ENCODE measurements at regions not wholly inside any gene's neighbourhood (a gene's known extent, or its start where the extent isn't known, plus 50 kb on each side); places are given as distances from the start of the nearest gene placed in this dataset.

DNA sequence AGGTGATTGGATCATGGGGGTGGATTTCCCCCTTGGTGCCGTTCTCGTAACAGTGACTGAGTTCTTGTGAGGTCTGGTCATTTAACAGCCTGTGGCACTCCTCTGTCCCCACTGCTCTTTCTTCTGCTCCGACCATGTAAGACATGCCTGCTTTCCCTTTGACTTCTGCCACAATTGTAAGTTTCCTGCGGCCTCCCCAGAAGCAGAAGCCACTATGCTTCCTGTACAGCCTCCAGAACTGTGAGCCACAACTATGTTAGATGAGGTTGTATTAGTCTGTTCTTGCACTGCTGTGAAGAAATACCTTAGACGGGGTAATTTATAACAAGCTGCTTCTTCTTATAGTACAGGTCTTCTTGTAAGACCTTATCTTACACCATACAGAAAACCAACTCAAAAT is 241.7 kb upstream of the KLF14 start:
- Histone ChIP-seq H3K9me3 (ENCODE audit: control insufficient read depth, insufficient read depth, low read depth, low read length) (no peaks in the 10 kb centered on the region), H3K4me3 (replicated peaks in 1 of 4; ENCODE audit: control extremely low read depth in 1 of 4, insufficient read depth in 1 of 4, low read depth in 3 of 4, low read length in 4 of 4) (no peak overlapping the region), H3K4me2 (ENCODE audit: extremely low read depth, insufficient read depth, low read length) (no peak overlapping the region), H3K36me3 (ENCODE audit: control insufficient read depth, insufficient read depth, low read length) (no peaks in the 10 kb centered on the region), H3K27me3 (ENCODE audit: control insufficient read depth, insufficient read depth, low read length) (no peaks in the 10 kb centered on the region), H3K4me1 (ENCODE audit: control insufficient read depth, extremely low read depth, insufficient read depth, low read length) (no peaks in the 10 kb centered on the region), H3K9ac (ENCODE audit: insufficient read depth, low read length) (no peak overlapping the region), H2AFZ (ENCODE audit: low read length) (no peak overlapping the region), H4K20me1 (ENCODE audit: control insufficient read depth, extremely low read depth, insufficient read depth, low read length) (no peaks in the 10 kb centered on the region), H3K79me2 (ENCODE audit: control insufficient read depth, insufficient read depth, low read length) (peaks cover 2% of the 10 kb centered on the region), H3K27ac (ENCODE audit: insufficient read depth, low read length) (no peak overlapping the region)
- TF ChIP-seq, protein P1, sequence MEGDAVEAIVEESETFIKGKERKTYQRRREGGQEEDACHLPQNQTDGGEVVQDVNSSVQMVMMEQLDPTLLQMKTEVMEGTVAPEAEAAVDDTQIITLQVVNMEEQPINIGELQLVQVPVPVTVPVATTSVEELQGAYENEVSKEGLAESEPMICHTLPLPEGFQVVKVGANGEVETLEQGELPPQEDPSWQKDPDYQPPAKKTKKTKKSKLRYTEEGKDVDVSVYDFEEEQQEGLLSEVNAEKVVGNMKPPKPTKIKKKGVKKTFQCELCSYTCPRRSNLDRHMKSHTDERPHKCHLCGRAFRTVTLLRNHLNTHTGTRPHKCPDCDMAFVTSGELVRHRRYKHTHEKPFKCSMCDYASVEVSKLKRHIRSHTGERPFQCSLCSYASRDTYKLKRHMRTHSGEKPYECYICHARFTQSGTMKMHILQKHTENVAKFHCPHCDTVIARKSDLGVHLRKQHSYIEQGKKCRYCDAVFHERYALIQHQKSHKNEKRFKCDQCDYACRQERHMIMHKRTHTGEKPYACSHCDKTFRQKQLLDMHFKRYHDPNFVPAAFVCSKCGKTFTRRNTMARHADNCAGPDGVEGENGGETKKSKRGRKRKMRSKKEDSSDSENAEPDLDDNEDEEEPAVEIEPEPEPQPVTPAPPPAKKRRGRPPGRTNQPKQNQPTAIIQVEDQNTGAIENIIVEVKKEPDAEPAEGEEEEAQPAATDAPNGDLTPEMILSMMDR (conservative IDR thresholded peaks at IDR 0.05 in 1 of 2, IDR thresholded peaks at IDR 0.05 in 1 of 2; ENCODE audit: low read depth in 1 of 2, low read length in 2 of 2), result no peak
- TF ChIP-seq EZH2 (IDR thresholded peaks at IDR 0.05; ENCODE audit: low read length, missing control alignments), result no peak
- no peak for DNase-seq (ENCODE audit: low read depth in 2 of 2)

DNA sequence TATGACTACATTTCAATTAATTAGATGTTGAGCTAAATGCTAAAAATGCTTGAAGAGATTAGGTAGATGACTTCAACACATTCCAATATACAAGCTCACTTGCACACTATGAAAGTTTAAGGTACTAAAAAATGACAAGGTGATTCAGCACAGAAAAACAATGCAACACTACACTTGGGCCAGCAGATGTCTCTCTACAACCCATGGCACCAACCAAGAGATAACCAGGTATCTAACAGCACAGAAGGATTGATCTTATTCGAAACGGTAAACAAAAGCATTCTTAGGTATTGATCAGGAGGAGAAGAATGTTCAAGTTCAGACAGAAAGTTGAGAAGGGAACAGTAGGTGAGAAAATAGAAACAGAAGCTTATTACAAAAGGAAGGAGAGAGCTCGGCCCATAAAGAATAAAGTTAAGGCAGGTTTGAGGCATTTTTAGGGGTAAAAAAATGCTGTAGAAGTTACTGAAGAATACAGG is 248.2 kb upstream of the KLF14 start:
- no peaks in the 10 kb centered on the region for H3K27me3 ChIP-seq (ENCODE audit: control insufficient read depth, insufficient read depth, low read length)
- DNase-seq (ENCODE audit: low read depth in 2 of 2), result peak; percentile 55 to 60
- TF ChIP-seq, protein P1 (conservative IDR thresholded peaks at IDR 0.05 in 1 of 2, IDR thresholded peaks at IDR 0.05 in 1 of 2; ENCODE audit: low read depth in 1 of 2, low read length in 2 of 2), result peak; percentile 41 to 73
- no peak for TF ChIP-seq EZH2 (IDR thresholded peaks at IDR 0.05; ENCODE audit: low read length, missing control alignments)
- H3K4me1 ChIP-seq (ENCODE audit: control insufficient read depth, extremely low read depth, insufficient read depth, low read length), result peaks cover 7% of the 10 kb centered on the region
- H3K79me2 ChIP-seq (ENCODE audit: control insufficient read depth, insufficient read depth, low read length), result peaks cover 23% of the 10 kb centered on the region
- H3K36me3 ChIP-seq (ENCODE audit: control insufficient read depth, insufficient read depth, low read length), result no peaks in the 10 kb centered on the region
- no peaks in the 10 kb centered on the region for H4K20me1 ChIP-seq (ENCODE audit: control insufficient read depth, extremely low read depth, insufficient read depth, low read length)
- no peak overlapping the region for H2AFZ ChIP-seq (ENCODE audit: low read length)
- no peak overlapping the region for H3K9ac ChIP-seq (ENCODE audit: insufficient read depth, low read length)
- H3K27ac ChIP-seq (ENCODE audit: insufficient read depth, low read length), result no peak overlapping the region
- H3K9me3 ChIP-seq (ENCODE audit: control insufficient read depth, insufficient read depth, low read depth, low read length), result no peaks in the 10 kb centered on the region
- no peak overlapping the region for H3K4me3 ChIP-seq (replicated peaks in 1 of 4; ENCODE audit: control extremely low read depth in 1 of 4, insufficient read depth in 1 of 4, low read depth in 3 of 4, low read length in 4 of 4)
- H3K4me2 ChIP-seq (ENCODE audit: extremely low read depth, insufficient read depth, low read length), result no peak overlapping the region

DNA sequence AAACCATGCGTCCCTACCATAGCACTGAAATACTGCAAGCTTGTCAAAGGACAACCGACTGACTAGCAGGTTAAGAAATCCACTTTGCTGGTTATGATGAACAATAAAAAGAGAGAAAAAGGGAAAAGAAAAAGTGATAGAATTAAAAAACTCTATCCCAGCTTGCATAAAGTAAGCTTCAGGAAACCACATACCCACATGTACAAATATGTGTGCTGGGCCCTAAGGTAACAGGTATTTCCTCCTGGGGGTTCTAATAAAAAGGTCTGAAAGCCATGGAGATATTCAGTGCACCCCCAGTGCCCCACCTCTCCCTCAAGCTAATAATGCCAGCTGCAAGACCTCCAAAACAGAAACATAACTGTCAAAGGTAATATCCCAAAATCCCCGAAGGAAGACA is 248.6 kb upstream of the KLF14 start:
- H3K9ac ChIP-seq (ENCODE audit: insufficient read depth, low read length), result no peak overlapping the region
- no peaks in the 10 kb centered on the region for H3K27me3 ChIP-seq (ENCODE audit: control insufficient read depth, insufficient read depth, low read length)
- no peak overlapping the region for H2AFZ ChIP-seq (ENCODE audit: low read length)
- no peak for TF ChIP-seq EZH2 (IDR thresholded peaks at IDR 0.05; ENCODE audit: low read length, missing control alignments)
- TF ChIP-seq, protein P1 (conservative IDR thresholded peaks at IDR 0.05 in 1 of 2, IDR thresholded peaks at IDR 0.05 in 1 of 2; ENCODE audit: low read depth in 1 of 2, low read length in 2 of 2), result no peak
- H3K4me3 ChIP-seq (replicated peaks in 1 of 4; ENCODE audit: control extremely low read depth in 1 of 4, insufficient read depth in 1 of 4, low read depth in 3 of 4, low read length in 4 of 4), result no peak overlapping the region
- no peaks in the 10 kb centered on the region for H3K36me3 ChIP-seq (ENCODE audit: control insufficient read depth, insufficient read depth, low read length)
- no peak overlapping the region for H3K27ac ChIP-seq (ENCODE audit: insufficient read depth, low read length)
- H4K20me1 ChIP-seq (ENCODE audit: control insufficient read depth, extremely low read depth, insufficient read depth, low read length), result no peaks in the 10 kb centered on the region
- no peaks in the 10 kb centered on the region for H3K9me3 ChIP-seq (ENCODE audit: control insufficient read depth, insufficient read depth, low read depth, low read length)
- no peak overlapping the region for H3K4me2 ChIP-seq (ENCODE audit: extremely low read depth, insufficient read depth, low read length)
- no peak for DNase-seq (ENCODE audit: low read depth in 2 of 2)
- peaks cover 25% of the 10 kb centered on the region for H3K79me2 ChIP-seq (ENCODE audit: control insufficient read depth, insufficient read depth, low read length)
- H3K4me1 ChIP-seq (ENCODE audit: control insufficient read depth, extremely low read depth, insufficient read depth, low read length), result peaks cover 7% of the 10 kb centered on the region
